HUES64 (cell line): ENCODE measurements at regions not wholly inside any gene's neighbourhood (a gene's known extent, or its start where the extent isn't known, plus 50 kb on each side); places are given as distances from the start of the nearest gene placed in this dataset.

Experiments used
- H3K27ac ChIP-seq: 2 replicates; pipeline ENCODE4 v1.7.0; 2013; ENCODE audit warnings: low read depth, low read length, inconsistent platforms
- H3K27me3 ChIP-seq: 2 replicates; pipeline ENCODE4 v1.6.1; 2013; ENCODE audit warnings: mild to moderate bottlenecking, low read length; ENCODE audit not compliant: insufficient read depth
- H3K36me3 ChIP-seq: 2 replicates; pipeline ENCODE4 v1.6.1; 2013; ENCODE audit warnings: mild to moderate bottlenecking, low read length; ENCODE audit not compliant: insufficient read depth
- H3K4me1 ChIP-seq: 2 replicates; pipeline ENCODE4 v1.6.1; 2013; ENCODE audit warnings: mild to moderate bottlenecking, low read length, moderate library complexity; ENCODE audit not compliant: insufficient read depth
- H3K4me3 ChIP-seq: 2 replicates; pipeline ENCODE4 v1.5.1; 2013; ENCODE audit warnings: mild to moderate bottlenecking, low read length, moderate library complexity
- H3K9ac ChIP-seq: 2 replicates; pipeline ENCODE4 v1.6.1; 2013; ENCODE audit warnings: mild to moderate bottlenecking, low read depth, low read length
- H3K9me3 ChIP-seq: 2 replicates; pipeline ENCODE4 v1.6.1; 2013; ENCODE audit warnings: low read depth, low read length; ENCODE audit not compliant: insufficient read depth
- WGBS: fragments of 150-250, 120-280 bp; methylation state at CpG from one replicate; pipeline ENCODE4 v1.1.7; 2013; ENCODE audit warnings: missing lambda C conversion rate; 5-methylcytosine and 5-hydroxymethylcytosine counted together

DNA sequence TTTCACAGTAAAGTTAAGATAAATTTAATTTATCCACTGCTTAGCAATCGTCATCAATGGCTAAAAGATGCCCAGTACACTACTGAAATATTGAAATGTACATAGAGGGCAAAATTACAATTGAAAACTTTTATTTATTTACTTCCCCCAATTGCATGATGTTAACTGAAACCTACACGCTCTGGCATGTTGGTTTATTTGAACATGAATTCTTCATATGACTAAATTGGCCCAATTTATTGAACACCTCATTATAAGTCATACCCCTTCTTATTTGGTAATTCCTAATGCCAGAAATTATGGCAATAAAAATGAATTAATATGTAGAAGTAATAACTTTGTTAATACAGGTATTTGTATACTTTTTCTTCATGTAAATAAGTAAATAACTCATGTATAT lies 183.0 kb upstream of the ZC3H15 start:
- Histone ChIP-seq H3K27me3 (no peaks in the 10 kb centered on the region), H3K9me3 (no peaks in the 10 kb centered on the region), H3K4me1 (peaks cover 20% of the 10 kb centered on the region), H3K4me3 (no peak overlapping the region), H3K9ac (no peak overlapping the region), H3K27ac (no peak overlapping the region), H3K36me3 (no peaks in the 10 kb centered on the region)
- WGBS = no CpG with 5 or more reads among the region's 2 CpGs

DNA sequence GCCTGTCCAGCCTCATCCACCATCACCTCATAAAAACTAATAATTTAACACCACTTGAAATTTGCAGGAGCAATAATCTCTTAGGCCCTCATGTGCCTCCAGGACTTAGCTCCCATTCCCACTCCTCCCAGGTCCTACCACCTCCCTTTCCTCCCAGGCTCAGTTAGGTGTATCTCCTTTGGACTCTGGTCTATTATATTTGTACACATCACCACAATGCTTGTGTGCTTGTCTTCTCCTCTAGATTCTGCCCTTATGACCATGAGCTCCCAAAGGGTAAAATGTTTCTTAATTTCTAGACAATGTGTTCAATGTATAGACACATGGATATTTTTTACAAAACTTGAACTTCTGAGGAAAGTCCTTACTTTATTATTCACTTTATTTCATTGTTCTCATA lies 182.0 kb upstream of the ZC3H15 start:
- no peaks in the 10 kb centered on the region for H3K27me3 ChIP-seq
- H3K27ac ChIP-seq = no peak overlapping the region
- no peaks in the 10 kb centered on the region for H3K9me3 ChIP-seq
- H3K9ac ChIP-seq = no peak overlapping the region
- H3K36me3 ChIP-seq = no peaks in the 10 kb centered on the region
- H3K4me1 ChIP-seq = peaks cover 29% of the 10 kb centered on the region
- H3K4me3 ChIP-seq = no peak overlapping the region

DNA sequence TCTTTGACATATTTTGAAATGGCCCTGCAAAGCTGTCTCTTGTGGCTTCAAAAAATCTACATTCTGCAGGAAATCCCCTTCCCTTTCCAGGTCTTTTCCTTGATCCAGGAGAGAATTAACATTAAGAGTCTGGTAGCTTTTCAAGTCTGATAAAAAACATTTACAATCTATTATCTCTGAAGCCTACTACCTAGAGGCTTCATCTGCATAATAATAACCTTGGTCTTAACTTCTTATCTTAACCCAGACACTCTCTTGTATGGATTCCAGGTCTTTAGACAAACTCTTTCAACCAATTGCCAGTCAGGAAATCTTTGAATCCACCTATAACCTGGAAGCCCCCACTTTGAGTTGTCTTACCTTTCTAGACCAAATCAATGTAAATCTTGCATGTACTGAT lies 179.3 kb upstream of the ZC3H15 start:
- H3K36me3 ChIP-seq = 0 out of 2 replicates have a peak, but pooled peaks cover 3% of the 10 kb centered on the region
- peaks cover 29% of the 10 kb centered on the region for H3K4me1 ChIP-seq
- peaks cover 3% of the 10 kb centered on the region; the same call in 1 of the 2 replicates for H3K9me3 ChIP-seq
- H3K27ac ChIP-seq = peak overlapping the region; percentile 25; the same call in 1 of the 2 replicates
- no peak overlapping the region for H3K4me3 ChIP-seq
- H3K27me3 ChIP-seq = no peaks in the 10 kb centered on the region
- H3K9ac ChIP-seq = no peak overlapping the region

DNA sequence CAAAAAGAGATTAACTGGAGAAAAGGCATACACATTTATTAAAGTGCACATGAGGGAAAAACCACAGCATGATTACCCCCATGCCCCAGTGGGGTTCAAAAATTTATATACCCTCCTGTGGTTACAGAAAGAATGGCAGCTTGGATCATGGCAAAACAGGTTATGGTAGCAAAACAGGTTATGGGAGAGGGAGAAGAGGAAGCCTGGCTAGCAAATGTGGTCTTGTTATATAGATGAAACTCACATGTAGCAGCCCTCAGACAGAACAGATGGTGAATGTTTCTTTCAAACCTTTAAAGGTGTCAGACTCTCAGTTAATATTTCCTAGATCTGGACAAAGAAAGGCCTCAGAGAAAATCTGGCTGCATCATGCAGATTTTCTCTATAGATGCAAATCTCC lies 178.2 kb upstream of the ZC3H15 start:
- H3K36me3 ChIP-seq = 0 out of 2 replicates have a peak, but pooled peaks cover 6% of the 10 kb centered on the region
- H3K4me3 ChIP-seq = no peak overlapping the region
- H3K27me3 ChIP-seq = no peaks in the 10 kb centered on the region
- H3K4me1 ChIP-seq = peaks cover 29% of the 10 kb centered on the region
- peaks cover 15% of the 10 kb centered on the region for H3K9me3 ChIP-seq
- H3K27ac ChIP-seq = peak overlapping the region; percentile 29
- H3K9ac ChIP-seq = no peak overlapping the region

DNA sequence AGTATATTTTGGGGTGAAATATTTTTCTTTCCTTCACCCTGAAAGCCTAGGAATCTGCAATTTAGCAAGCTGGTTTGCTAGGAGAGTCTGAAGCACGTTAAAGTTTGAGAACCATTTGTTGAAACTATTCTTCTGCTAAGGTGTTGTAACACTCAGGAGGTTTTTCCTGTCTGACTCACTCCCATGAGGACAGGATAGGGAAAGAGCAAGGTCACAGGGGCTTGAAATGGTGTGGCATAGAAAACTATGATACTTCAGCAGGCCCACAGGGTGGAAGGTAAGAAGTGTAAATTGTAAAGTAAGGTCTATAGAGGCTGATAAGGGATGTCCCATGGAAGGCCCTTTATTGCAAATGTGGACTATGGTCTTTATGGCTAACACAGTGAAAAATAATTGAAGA lies 177.7 kb upstream of the ZC3H15 start:
- Histone ChIP-seq H3K9me3 (peaks cover 17% of the 10 kb centered on the region), H3K36me3 (0 out of 2 replicates have a peak, but pooled peaks cover 6% of the 10 kb centered on the region), H3K27ac (peak overlapping the region; percentile 29), H3K27me3 (no peaks in the 10 kb centered on the region), H3K9ac (no peak overlapping the region), H3K4me3 (no peak overlapping the region), H3K4me1 (peaks cover 29% of the 10 kb centered on the region)
- WGBS = 35% methylated on average over 1 of the region's 1 CpG

DNA sequence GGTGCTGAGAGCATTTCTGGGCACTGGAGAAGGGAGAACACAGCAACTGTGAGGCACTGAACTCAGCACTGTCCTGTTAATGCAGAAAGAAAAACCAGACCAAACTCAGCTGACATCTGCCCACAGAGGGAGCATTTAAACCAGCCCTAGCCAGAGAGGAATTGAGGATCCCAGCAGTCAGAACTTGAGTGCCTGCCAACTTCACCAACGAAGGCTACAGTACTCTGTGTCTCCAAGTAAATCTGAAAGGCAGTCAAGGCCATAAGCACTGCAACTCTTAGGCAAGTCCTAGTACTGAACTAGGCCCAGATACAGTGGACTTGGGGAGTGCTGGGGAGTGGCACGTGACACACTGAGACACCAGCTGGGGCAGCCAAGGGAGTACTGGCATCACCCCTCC lies 176.2 kb upstream of the ZC3H15 start:
- Histone ChIP-seq H3K4me3 (no peak overlapping the region), H3K27ac (no peak overlapping the region), H3K36me3 (0 out of 2 replicates have a peak, but pooled peaks cover 6% of the 10 kb centered on the region), H3K4me1 (peaks cover 29% of the 10 kb centered on the region), H3K27me3 (no peaks in the 10 kb centered on the region), H3K9ac (no peak overlapping the region), H3K9me3 (peaks cover 22% of the 10 kb centered on the region)
- WGBS = 96% methylated on average over 2 of the region's 2 CpGs

DNA sequence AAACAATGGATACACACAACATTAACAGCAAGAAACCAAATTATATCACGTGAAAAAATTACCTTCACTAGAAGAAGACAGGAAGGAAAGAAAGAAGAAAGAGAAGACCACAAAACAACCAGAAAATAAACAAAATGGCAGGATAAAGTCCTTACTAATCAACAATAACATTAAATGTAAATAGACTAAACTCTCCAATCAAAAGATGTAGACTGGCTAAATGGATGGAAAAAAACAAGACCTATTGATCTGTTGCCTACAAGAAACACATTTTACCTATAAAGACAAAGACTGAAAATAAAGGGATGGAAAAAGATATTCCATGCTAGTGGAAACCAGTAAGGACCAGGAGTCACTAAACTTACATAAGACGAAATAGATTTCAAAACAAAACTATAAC lies 167.0 kb upstream of the ZC3H15 start:
- no peak overlapping the region for H3K27ac ChIP-seq
- H3K9ac ChIP-seq = no peak overlapping the region
- no peaks in the 10 kb centered on the region for H3K36me3 ChIP-seq
- H3K4me1 ChIP-seq = no peaks in the 10 kb centered on the region
- no peaks in the 10 kb centered on the region for H3K27me3 ChIP-seq
- 100% methylated on average over 1 of the region's 2 CpGs for WGBS
- peaks cover 10% of the 10 kb centered on the region for H3K9me3 ChIP-seq
- no peak overlapping the region for H3K4me3 ChIP-seq

DNA sequence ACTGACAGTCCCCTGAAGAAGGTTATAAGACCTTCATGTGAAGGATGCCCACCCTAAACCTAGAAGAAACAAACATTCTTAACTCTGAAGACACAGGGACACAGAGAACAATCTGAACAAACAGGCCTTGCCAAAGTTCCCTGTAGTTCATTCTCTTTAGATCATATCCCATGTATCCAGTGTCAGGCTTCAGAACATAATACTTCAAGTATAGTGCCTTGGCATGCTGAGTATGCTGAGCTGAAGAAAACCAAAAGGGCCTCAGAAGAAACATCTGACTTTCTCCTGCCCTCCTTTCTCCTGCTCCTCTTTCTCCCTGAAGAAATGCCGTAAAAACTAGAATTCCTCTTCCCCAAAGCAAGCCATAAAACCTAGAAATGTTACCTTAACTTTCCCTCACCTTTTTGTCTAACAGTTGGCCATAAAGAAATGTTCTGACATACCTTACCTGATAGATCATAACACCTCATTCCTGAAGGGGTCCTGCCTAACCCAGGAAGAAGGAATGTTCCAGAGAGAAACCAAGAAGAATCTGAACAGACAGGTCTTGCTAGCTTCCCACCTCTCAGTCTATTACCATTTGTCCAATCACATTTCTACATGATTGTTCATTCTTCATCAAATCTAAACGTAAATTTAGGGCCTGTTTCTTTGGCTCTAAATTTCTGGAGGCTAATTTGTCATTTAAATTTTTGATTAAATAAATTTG lies 160.1 kb upstream of the ZC3H15 start:
- H3K4me1 ChIP-seq = peaks cover 5% of the 10 kb centered on the region; the same call in 1 of the 2 replicates
- no peaks in the 10 kb centered on the region for H3K36me3 ChIP-seq
- H3K9ac ChIP-seq = no peak overlapping the region
- H3K9me3 ChIP-seq = no peaks in the 10 kb centered on the region
- no peak overlapping the region for H3K4me3 ChIP-seq
- WGBS = 98% methylated on average over 2 of the region's 2 CpGs
- no peak overlapping the region for H3K27ac ChIP-seq
- no peaks in the 10 kb centered on the region for H3K27me3 ChIP-seq

DNA sequence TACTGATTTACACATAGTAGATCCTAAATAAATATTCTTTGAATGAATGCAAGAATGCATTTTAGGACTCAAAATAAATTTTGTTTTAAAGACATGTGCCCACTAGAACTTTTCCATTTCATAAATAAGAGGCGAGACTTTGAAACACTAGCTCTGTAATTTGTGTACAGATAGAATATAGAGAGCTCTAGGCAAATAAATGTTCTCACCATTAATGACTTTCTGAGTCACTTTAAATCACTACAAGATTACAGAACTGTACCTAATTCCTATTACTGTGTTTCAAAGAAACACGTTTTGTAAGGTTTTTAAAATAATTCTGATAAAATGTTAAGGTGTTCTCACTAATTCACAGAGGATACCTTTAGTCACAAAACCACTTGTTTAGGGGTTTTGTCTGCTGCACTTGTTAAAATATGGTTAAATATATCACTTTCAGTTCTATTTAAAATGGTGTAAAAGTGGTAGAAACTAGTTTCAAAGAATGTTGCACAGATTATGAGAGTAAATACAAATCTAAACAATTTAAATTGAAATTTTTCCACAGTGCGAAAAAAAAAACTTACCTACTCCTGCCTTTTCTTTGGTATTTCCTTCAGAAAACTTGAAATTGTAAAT lies 158.7 kb upstream of the ZC3H15 start:
- WGBS = 89% methylated on average over 2 of the region's 3 CpGs
- H3K9ac ChIP-seq = no peak overlapping the region
- H3K9me3 ChIP-seq = no peaks in the 10 kb centered on the region
- H3K4me3 ChIP-seq = no peak overlapping the region
- no peak overlapping the region for H3K27ac ChIP-seq
- H3K4me1 ChIP-seq = peaks cover 5% of the 10 kb centered on the region; the same call in 1 of the 2 replicates
- no peaks in the 10 kb centered on the region for H3K27me3 ChIP-seq
- H3K36me3 ChIP-seq = no peaks in the 10 kb centered on the region

DNA sequence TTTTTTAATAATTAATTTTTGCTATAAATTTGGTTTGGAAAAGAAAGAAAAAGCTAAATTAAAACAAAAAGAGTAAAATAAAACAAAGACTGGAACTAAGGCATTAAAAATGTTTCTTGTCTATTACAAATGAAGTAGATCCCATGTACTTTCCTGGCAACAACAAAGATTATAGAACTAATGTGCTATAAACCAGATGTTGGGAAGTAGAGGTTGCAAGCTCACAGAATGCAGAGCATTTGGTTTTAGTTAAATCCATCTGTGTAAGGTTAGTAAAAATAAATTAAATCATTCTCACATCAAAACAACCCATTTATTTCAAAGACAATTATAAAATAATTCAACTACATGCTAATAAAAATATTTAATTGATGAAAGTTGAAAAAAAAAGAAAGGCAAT lies 157.2 kb upstream of the ZC3H15 start:
- H3K27ac ChIP-seq = no peak overlapping the region
- no peaks in the 10 kb centered on the region for H3K27me3 ChIP-seq
- H3K36me3 ChIP-seq = no peaks in the 10 kb centered on the region
- H3K9ac ChIP-seq = no peak overlapping the region
- peaks cover 5% of the 10 kb centered on the region; the same call in 1 of the 2 replicates for H3K4me1 ChIP-seq
- no peaks in the 10 kb centered on the region for H3K9me3 ChIP-seq
- H3K4me3 ChIP-seq = no peak overlapping the region

DNA sequence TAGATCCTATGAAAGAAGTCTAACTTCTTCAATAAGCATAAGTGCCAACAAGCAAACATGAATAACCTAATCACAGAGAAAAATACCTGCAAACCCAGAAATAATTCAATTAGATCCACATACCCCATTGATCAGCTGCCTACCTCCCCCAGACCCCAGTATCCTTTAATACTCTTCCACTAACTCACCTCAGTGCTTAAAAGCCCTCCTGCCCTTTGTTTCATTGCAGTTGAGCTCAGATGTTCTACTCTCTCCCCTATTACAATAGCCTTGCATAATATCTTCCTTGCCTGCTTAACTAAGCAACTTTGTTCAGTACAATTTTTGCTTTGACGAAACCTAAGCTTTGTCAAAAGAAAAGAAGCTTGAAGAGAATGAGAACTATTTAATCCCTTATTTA lies 156.0 kb upstream of the ZC3H15 start:
- Histone ChIP-seq H3K27ac (no peak overlapping the region), H3K4me1 (peaks cover 5% of the 10 kb centered on the region; the same call in 1 of the 2 replicates), H3K9me3 (no peaks in the 10 kb centered on the region), H3K9ac (no peak overlapping the region), H3K36me3 (no peaks in the 10 kb centered on the region), H3K27me3 (no peaks in the 10 kb centered on the region), H3K4me3 (no peak overlapping the region)
- 100% methylated on average over 1 of the region's 1 CpG for WGBS
